Gastroesophageal sphincter (tissue), 4 donors: ENCODE measurements at regions not wholly inside any gene's neighbourhood (a gene's known extent, or its start where the extent isn't known, plus 50 kb on each side); places are given as distances from the start of the nearest gene placed in this dataset.
"Not testable (repeated sequence)": the region's sequence is repeated elsewhere in the genome, so short reads cannot be mapped to it uniquely, and the experiment has no call there.

ENCODE experiments used
- ATAC-seq: fragments of 150-250 bp; one replicate; pipeline ENCODE4 v1.9.1; 2016; ENCODE audit warnings: mild to moderate bottlenecking, moderate library complexity
- H3K27ac ChIP-seq, 4 donors: fragments of 200-600 bp; sonication (generic) in 3 of 4; 1 replicate in 3 of 4; 2 replicates in 1 of 4; pipeline ENCODE4 v1.5.1; 2016 to 2019
- H3K27me3 ChIP-seq: fragments of 200-600 bp; sonication (generic); one replicate; pipeline ENCODE4 v1.5.1; 2019
- H3K36me3 ChIP-seq, 2 donors: fragments of 200-600 bp; sonication (generic); one replicate each; pipeline ENCODE4 v1.5.1; 2019; ENCODE audit warnings: control low read depth in 1 of 2
- H3K4me1 ChIP-seq, 3 donors: fragments of 200-600 bp; sonication (generic); 1 replicate in 2 of 3; 2 replicates in 1 of 3; pipeline ENCODE4 v1.5.1; 2016 to 2019; ENCODE audit warnings: control low read depth in 2 of 3
- H3K4me3 ChIP-seq, 2 donors: fragments of 200-600 bp; sonication (generic); one replicate each; pipeline ENCODE4 v1.5.1; 2019; ENCODE audit warnings: mild to moderate bottlenecking in 1 of 2, moderate library complexity in 1 of 2
- H3K9me3 ChIP-seq, 3 donors: fragments of 200-600 bp; sonication (generic); one replicate each; pipeline ENCODE4 v1.5.1; 2017 to 2019; ENCODE audit warnings: control low read depth in 2 of 3
- EP300 ChIP-seq: sonication (generic); formaldehyde crosslinking; IDR thresholded peaks from one replicate; pipeline ENCODE4 v1.6.1; 2017; ENCODE audit warnings: antibody characterized with exemption, mild to moderate bottlenecking
- POLR2A ChIP-seq, 2 donors: fragments of 450-650 bp; IDR thresholded peaks; one replicate each; pipeline ENCODE4 v1.6.1; 2017; ENCODE audit warnings: antibody characterized with exemption in 2 of 2, mild to moderate bottlenecking in 2 of 2, moderate library complexity in 1 of 2
- POLR2AphosphoS5 ChIP-seq: sonication (generic); formaldehyde crosslinking; IDR thresholded peaks from one replicate; pipeline ENCODE4 v1.6.1; 2017; ENCODE audit warnings: antibody characterized with exemption
- WGBS, 2 donors: methylation state at CpG; one replicate each; pipeline ENCODE4 v1.1.5; 2018; ENCODE audit warnings: low coverage in 1 of 2; 5-methylcytosine and 5-hydroxymethylcytosine counted together
- TF ChIP-seq, protein P1 (sequence below), 4 experiments: fragments of 200-600 bp in 2 of 4; fragments of 450-650 bp in 2 of 4; sonication (generic) in 1 of 4; IDR thresholded peaks; one replicate each; pipeline ENCODE4 v1.5.1; 2017 to 2019; ENCODE audit warnings: antibody characterized with exemption in 4 of 4, mild to moderate bottlenecking in 2 of 4, moderate library complexity in 2 of 4

DNA sequence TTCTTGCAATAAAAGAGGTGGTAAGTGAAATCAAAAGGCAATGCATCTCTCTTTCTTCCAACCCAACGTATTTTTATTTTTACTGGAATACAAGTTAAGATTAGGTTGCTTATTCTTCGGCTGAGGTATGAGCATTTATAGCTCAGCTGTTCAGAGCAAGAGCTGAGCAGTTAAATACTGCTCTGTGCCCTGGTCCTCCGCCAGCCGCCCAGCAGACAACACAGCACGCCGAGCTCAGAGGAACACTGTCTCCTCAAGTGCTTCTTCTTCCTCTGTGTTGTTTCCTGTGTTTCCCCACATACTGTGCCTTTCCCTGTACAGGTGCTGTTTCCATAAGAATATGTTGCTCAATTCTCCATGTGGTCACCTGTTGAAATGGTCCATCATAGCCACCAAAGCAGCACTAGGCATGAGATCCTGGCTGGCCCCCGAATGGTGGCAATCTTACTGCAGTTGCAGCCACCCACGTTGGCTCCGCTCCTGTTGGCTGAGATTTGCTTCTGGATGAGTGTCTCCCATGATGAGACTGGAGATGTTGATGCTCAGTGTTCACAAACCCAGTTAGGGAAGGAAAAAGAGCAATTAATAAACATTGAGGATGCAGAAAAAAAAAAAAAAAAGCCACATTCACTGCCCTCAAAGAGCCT lies 515.3 kb downstream of the GRIN2A start:
- no peak overlapping the region for H3K4me3 ChIP-seq

DNA sequence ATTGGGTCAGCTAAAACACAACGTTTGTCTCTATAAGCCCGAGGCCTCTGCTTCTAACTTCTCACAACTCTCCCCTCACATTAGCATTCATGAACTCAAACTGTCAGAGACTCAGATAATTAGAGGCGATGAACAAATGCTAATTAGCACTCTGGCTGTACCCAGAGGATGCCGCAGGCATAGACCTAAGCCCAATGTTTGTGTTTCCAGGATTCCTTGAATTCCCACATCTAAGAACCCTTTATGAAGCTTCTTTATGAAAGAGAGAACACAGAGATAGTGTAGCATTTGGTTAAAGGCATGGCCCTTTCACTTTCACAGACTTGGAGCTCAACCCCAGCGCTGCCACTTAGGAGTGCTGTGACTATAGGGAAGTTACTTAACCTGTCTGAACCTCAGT lies 512.2 kb downstream of the GRIN2A start:
- WGBS, 2 donors, result 31 to 37% methylated on average over 3 to 5 of the region's 5 CpGs

More for the DNA sequence above, 515.3 kb downstream of the GRIN2A start:
- H3K9me3 ChIP-seq, result no peaks in the 10 kb centered on the region
- 39 to 50% methylated on average over 6 to 9 of the region's 9 CpGs for WGBS, 2 donors
- no peaks in the 10 kb centered on the region for H3K36me3 ChIP-seq
- no peaks in the 10 kb centered on the region for H3K4me1 ChIP-seq
- no peaks in the 10 kb centered on the region for H3K27me3 ChIP-seq
- no peak for ATAC-seq
- TF ChIP-seq EP300 (no peak), POLR2A (IDR thresholded peaks at IDR 0.05) (no peak), POLR2AphosphoS5 (no peak)
- TF ChIP-seq, protein P1, sequence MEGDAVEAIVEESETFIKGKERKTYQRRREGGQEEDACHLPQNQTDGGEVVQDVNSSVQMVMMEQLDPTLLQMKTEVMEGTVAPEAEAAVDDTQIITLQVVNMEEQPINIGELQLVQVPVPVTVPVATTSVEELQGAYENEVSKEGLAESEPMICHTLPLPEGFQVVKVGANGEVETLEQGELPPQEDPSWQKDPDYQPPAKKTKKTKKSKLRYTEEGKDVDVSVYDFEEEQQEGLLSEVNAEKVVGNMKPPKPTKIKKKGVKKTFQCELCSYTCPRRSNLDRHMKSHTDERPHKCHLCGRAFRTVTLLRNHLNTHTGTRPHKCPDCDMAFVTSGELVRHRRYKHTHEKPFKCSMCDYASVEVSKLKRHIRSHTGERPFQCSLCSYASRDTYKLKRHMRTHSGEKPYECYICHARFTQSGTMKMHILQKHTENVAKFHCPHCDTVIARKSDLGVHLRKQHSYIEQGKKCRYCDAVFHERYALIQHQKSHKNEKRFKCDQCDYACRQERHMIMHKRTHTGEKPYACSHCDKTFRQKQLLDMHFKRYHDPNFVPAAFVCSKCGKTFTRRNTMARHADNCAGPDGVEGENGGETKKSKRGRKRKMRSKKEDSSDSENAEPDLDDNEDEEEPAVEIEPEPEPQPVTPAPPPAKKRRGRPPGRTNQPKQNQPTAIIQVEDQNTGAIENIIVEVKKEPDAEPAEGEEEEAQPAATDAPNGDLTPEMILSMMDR (IDR thresholded peaks at IDR 0.05), result no peak
- no peak overlapping the region for H3K27ac ChIP-seq

DNA sequence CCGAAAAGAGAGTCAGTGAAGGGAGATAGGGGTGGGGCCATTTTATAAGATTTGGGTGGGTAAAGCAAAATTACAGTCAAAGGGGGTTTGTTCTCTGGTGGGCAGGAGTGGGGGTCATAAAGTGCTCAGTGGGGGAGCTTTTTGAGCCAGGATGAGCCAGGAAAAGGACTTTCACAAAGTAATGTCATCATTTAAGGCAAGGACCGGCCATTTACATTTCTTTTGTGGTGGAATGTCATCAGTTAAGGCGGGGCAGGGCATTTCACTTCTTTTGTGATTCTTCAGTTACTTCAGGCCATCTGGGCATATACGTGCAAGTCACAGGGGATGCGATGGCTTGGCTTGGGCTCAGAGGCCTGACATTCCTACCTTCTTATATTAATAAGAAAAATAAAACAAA lies 511.6 kb downstream of the GRIN2A start:
- ATAC-seq, H3K9me3 ChIP-seq, H3K27ac ChIP-seq, H3K4me3 ChIP-seq, H3K36me3 ChIP-seq, H3K4me1 ChIP-seq, H3K27me3 ChIP-seq: not testable (repeated sequence)
- WGBS, 2 donors, result 79% methylated on average over 5 of the region's 5 CpGs; no CpG with 5 or more reads in 1 of the 2 donors

More for the DNA sequence above, 512.2 kb downstream of the GRIN2A start:
- Histone ChIP-seq H3K27ac (no peak overlapping the region), H3K4me3 (no peak overlapping the region), H3K36me3 (no peaks in the 10 kb centered on the region), H3K9me3 (no peaks in the 10 kb centered on the region), H3K27me3 (no peaks in the 10 kb centered on the region), H3K4me1 (no peaks in the 10 kb centered on the region)
- TF ChIP-seq POLR2A (IDR thresholded peaks at IDR 0.05) (no peak), POLR2AphosphoS5 (no peak), EP300 (no peak)
- TF ChIP-seq, protein P1 (IDR thresholded peaks at IDR 0.05), result no peak
- ATAC-seq, result no peak

GRCh38 chr16:9676560-9677300 lies 505.5 kb downstream of the GRIN2A start:
- not testable (repeated sequence) for H3K4me1 ChIP-seq, ATAC-seq

GRCh38 chr16:9677301-9677653 lies 505.0 kb downstream of the GRIN2A start:
- Histone ChIP-seq H3K27ac (no peak overlapping the region), H3K4me1 (no peaks in the 10 kb centered on the region), H3K36me3 (no peaks in the 10 kb centered on the region), H3K4me3 (no peak overlapping the region), H3K9me3 (no peaks in the 10 kb centered on the region), H3K27me3 (no peaks in the 10 kb centered on the region)
- TF ChIP-seq POLR2AphosphoS5, result no peak
- no peak for TF ChIP-seq POLR2A (IDR thresholded peaks at IDR 0.05)
- no peak for TF ChIP-seq EP300
- TF ChIP-seq, protein P1 (IDR thresholded peaks at IDR 0.05), result no peak
- no peak for ATAC-seq
- 25 to 58% methylated on average over 2 of the region's 3 CpGs for WGBS, 2 donors

More at GRCh38 chr16:9676560-9677300, 505.5 kb downstream of the GRIN2A start:
- not testable (repeated sequence) for H3K27me3 ChIP-seq, H3K9me3 ChIP-seq, H3K4me3 ChIP-seq, H3K27ac ChIP-seq, H3K36me3 ChIP-seq
- 67 to 83% methylated on average over 1 to 2 of the region's 12 CpGs for WGBS, 2 donors

- Histone ChIP-seq H3K27ac (no peak overlapping the region), H3K9me3 (peaks cover 0 to 14% (median 0%) of the 10 kb centered on the region in 3 donors), H3K36me3 (no peaks in the 10 kb centered on the region), H3K27me3 (no peaks in the 10 kb centered on the region), H3K4me1 (no peaks in the 10 kb centered on the region), H3K4me3 (no peak overlapping the region)
- TF ChIP-seq EP300 (no peak), POLR2AphosphoS5 (no peak), POLR2A (IDR thresholded peaks at IDR 0.05) (no peak)
- TF ChIP-seq, protein P1 (IDR thresholded peaks at IDR 0.05), result no peak
- WGBS, 2 donors, result 16 to 17% methylated on average over 7 to 9 of the region's 11 CpGs
- ATAC-seq, result no peak
These were observed 502.9 kb downstream of the GRIN2A start for GRCh38 chr16:9679213-9679767.
